B cell (primary cell): ENCODE measurements at regions not wholly inside any gene's neighbourhood (a gene's known extent, or its start where the extent isn't known, plus 50 kb on each side); places are given as distances from the start of the nearest gene placed in this dataset.

ENCODE experiments used
- EZH2 ChIP-seq: IDR thresholded peaks from 2 replicates; pipeline ENCODE4 v1.6.1; 2012; ENCODE audit warnings: borderline replicate concordance, low read depth, mild to moderate bottlenecking, moderate library complexity, low read length; ENCODE audit not compliant: insufficient read depth, poor library complexity, severe bottlenecking
- TF ChIP-seq, protein P1 (sequence below): fragments of 200-600 bp; IDR thresholded peaks from one replicate; pipeline ENCODE4 v1.8.0; 2022; ENCODE audit warnings: antibody characterized with exemption, mild to moderate bottlenecking

DNA sequence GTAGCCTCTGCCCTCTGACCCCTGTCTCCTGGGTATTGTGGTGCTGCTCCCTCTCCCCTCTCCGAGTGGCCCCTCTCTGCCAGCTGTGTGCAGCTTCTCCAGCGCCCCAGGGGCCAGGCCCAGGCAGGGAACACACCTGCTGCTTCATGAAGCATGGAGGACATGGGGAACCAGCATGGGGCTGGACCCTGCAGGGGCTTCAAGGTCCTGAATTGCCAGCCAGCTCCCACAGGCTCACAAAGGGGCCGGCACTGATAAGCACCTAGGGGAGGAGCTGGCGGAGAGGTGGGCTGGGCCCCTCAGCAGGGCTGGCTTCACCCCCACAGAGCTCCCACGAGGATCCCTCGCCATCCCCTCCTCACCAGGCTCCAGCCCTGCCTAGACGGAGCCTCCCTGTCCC, 77.4 kb upstream of the GPC1 start:
- TF ChIP-seq, protein P1, sequence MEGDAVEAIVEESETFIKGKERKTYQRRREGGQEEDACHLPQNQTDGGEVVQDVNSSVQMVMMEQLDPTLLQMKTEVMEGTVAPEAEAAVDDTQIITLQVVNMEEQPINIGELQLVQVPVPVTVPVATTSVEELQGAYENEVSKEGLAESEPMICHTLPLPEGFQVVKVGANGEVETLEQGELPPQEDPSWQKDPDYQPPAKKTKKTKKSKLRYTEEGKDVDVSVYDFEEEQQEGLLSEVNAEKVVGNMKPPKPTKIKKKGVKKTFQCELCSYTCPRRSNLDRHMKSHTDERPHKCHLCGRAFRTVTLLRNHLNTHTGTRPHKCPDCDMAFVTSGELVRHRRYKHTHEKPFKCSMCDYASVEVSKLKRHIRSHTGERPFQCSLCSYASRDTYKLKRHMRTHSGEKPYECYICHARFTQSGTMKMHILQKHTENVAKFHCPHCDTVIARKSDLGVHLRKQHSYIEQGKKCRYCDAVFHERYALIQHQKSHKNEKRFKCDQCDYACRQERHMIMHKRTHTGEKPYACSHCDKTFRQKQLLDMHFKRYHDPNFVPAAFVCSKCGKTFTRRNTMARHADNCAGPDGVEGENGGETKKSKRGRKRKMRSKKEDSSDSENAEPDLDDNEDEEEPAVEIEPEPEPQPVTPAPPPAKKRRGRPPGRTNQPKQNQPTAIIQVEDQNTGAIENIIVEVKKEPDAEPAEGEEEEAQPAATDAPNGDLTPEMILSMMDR = no peak
- TF ChIP-seq EZH2 = no peak
